ENCODE measurements at regions not wholly inside any gene's neighbourhood (a gene's known extent, or its start where the extent isn't known, plus 50 kb on each side); places are given as distances from the start of the nearest gene placed in this dataset.
"Not testable (repeated sequence)": the region's sequence is repeated elsewhere in the genome, so short reads cannot be mapped to it uniquely, and the experiment has no call there.

DNA sequence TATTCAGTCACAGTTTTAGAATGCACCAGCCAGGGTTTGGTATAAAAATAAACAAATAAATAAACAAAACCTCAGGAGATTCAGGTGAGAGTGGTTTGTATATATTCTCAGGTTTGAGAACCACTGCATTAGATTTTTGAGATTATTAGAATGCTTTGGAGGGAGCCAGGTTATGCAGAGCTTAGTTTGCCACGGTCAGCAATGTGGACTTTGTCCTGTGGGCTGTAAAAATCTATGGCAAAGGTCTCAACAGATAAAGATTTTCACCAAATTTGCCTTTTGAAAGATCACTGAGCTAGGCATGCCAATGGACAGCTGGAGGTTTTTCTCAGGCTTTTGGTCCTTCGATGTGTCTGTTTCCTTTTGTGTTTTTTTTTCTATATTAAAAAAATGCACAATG lies 650.1 kb upstream of the RAG2 start:
- no peak for DNase-seq

DNA sequence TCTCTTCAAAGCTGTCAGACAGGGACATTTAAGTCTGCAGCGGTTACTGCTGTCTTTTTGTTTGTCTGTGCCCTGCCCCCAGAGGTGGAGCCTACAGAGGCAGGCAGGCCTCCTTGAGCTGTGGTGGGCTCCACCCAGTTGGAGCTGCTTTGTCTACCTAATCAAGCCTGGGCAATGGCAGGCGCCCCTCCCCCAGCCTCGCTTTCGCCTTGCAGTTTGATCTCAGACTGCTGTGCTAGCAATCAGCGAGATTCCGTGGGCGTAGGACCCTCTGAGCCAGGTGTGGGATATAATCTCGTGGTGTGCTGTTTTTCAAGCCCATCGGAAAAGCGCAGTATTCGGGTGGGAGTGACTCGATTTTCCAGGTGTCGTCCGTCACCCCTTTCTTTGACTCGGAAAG lies 648.1 kb upstream of the RAG2 start:
- not testable (repeated sequence) for DNase-seq

DNA sequence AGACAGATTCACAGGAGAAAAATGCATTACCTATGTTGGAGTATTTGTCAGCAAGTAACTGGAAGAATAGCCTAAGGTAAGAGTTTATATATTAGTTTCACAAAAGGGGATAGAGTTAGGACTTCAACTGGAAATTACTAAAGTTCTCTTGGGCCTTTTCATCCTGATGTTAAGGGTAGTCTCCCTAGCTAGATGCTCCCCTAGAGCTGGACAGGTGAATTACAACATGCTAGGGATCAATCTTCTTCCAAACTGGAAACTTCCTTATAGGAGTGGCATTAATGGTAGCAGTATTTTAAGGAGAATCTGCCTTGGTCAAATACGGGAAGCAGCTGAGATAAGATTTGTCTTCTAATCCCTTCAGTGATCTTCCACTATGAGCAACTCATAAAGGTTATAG lies 632.8 kb upstream of the RAG2 start:
- DNase-seq: no peak

DNA sequence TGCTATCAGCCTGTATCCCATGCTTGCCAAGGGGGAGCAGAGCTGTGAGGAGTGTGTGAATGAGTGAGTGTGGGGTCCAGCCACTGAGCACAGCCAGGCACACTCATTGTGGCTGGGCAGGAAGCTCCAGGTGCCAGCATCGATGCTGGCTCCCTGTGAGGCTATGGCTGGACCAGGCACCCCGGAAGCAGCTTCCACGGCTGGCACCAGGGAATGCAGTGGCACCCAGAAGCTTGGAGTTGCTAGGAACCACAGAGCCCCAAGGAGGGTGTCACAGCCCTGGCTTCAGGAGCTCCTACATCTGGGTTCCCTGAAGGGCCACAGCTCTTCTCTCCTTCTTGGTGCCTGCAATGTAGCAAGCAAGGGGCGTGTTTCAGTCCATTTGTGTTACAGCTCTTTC lies 625.9 kb upstream of the RAG2 start:
- no peak for DNase-seq

DNA sequence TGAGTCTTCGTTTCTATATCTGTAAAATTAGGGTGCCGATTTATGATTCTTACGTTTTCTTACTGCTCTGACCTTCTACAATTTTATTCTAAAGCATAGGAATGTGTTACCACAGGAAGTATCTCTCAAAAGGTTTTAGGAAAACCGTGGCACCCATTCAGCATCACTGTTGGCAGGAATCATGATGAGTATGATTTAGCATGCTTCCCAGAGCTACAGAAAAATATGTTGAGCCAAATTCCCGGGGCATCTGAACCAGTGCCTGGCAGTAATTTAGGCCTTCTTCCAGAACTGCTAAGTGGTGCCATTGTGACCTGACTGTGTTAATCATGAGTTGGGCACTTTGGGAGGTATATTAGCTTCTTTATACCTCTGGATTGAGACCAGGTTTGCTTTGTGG lies 605.0 kb upstream of the RAG2 start:
- DNase-seq: no peak

DNA sequence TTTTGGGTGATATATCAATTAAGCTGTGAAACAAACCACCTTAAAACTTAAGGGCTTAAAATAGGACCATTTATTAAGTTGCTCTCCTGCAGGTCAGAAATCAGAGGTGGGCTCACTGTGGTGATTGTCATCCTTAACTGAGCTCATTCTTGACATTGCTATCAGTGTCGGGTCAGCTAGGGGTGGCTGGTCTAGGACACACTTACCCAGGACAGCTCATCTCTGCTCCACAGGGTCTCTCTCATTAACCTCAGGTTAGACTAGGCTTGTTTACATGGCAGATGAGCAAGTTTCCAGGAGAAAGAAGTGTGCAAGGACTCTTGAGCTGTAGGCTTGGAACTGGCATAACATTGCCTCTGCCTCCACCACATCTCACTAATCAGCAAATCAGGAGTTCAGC lies 601.0 kb upstream of the RAG2 start:
- no peak for DNase-seq

DNA sequence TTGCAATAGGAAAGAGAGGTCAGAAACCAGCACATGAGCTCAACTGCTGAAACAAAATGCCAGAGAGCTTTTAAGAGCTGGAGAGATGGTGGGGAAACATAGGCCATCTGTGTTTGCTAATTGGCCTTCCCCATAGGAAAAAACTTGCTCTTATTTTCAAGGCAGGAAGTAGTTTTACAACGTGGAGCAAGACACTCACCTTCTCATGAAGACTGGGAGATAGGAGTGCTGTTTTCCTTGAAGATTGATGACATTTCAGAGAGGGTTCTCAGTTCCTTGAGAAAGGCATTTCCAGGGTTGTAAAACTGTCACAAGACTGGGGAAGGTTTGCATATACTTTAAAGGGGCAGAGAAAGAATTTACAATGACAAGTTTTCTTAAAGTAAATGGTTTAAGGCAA lies 586.3 kb upstream of the RAG2 start:
- no peak for DNase-seq

DNA sequence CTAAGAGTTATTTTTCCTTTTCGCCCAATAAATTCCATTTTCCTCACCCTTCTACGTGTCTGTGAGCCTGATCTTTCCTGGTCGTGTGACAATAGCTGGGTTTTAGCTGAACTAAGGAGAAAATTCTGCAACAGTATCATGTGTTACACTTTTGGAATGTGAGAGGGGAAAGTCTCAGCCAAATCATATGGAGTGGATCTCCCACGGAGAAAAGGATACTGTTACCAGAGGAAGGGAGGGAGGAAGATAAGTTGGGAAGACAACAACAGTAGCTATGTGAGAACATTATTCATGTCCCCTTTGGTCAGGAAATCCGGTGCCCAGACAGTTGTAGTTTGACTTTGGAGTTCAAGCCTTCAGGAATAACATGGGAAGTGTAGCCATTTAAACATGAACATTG lies 584.0 kb upstream of the RAG2 start:
- DNase-seq: no peak

DNA sequence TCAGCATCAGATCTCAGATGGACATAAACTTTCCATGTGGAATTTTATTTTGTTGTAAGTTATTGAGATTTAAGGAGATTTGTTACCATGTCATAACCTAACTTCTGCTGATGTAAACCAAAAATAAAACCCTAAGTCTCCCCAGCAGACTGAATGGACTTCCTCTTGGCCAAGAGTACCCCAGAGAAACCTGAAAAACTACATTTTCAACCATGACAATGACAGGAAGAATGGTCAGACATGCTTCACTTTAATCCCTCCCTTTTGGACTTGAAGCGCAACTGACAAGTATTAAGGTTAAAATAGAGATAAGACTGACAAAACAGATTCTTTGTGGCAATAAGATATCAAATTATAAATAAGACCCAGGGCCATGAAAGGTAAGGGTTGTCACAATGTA lies 579.7 kb upstream of the RAG2 start:
- no peak for DNase-seq

DNA sequence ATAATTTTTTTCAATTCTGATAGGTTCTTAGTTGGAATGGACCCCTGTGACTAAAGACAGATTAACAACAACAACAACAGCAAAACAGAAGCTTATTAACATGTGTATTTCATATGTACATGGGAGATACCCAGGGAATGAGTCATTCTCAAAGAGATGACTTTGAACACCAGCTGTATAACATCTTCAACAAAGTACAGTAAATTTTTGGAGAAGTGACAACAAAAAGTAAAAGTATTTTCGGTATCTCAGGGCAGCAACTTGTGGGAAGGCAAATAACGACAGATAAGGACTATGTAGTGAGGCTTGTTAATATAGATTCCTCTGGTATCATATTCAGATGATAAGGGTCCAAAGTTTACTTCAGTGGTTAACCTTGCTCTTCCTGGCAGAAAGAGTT lies 573.4 kb upstream of the RAG2 start:
- DNase-seq: no peak

DNA sequence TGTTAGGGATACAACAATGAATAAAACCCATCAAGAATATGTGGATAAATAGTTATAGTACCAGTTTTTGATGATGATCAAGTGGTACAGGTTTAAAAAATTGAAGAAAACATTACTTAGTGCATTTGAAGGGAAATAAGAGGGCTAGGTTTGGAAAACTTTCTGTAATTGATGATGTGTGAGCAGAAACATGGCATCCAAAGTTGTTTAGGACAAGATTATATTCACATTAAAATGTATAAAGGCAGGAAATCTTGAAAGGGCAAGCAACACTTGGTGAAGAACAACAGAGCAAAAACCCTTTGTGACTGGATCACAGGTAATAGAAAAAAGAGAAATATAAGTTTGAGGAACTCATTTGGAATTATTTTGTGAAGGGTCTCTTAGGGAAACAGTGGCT lies 572.3 kb upstream of the RAG2 start:
- no peak for DNase-seq

DNA sequence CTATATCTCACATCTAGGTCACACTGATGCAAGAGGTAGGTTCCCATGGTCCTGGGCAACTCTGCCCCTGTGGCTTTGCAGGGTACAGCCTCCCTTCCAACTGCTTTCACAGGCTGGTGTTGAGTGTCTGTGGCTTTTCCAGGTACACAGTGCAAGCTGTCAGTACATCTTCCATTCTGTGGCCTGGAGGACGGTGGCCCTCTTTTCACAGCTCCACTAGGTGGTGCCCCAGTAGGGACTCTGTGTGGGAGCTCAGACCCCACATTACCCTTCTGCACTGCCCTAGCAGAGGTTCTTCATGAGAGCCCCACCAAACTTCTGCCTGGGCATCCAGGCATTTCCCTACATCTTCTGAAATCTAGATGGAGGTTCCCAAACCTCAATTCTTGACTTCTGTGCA lies 547.4 kb upstream of the RAG2 start:
- DNase-seq: not testable (repeated sequence)

DNA sequence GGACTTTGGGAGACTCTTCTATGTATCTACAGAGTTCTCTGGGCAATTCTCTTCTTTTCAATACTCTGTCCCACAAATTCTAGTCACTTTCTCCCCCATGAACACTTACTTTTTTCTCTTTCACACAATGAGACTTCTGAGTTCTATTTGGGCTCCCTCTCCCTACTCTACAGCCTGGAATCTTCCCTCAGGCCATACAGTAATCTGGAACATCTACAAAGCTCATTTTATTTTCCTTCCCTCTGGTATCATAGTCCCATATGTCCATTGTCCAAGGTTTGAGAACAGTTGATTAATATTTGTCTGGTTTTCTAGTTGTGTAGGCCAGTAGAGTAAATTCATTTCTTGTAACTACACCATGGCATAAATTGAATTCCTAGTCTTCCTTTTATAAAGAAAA lies 544.6 kb upstream of the RAG2 start:
- DNase-seq: no peak

DNA sequence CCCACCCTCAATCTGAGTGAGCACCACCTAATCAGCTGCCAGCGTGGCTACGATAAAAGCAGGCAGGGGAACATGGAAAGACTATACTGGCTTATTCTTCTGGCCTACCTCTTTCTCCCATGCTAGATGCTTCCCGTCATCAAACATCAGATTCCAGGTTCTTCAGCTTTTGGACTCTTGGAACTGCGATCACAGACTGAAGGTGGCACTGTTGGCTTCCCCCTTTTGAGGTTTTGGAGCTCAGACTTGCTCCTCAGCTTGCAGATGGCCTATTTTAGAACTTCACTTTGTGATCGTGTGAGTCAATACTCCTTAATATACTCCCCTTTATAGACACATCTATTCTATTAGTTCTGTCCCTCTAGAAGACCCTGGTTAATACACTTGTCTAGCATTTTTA lies 543.7 kb upstream of the RAG2 start:
- DNase-seq: no peak

DNA sequence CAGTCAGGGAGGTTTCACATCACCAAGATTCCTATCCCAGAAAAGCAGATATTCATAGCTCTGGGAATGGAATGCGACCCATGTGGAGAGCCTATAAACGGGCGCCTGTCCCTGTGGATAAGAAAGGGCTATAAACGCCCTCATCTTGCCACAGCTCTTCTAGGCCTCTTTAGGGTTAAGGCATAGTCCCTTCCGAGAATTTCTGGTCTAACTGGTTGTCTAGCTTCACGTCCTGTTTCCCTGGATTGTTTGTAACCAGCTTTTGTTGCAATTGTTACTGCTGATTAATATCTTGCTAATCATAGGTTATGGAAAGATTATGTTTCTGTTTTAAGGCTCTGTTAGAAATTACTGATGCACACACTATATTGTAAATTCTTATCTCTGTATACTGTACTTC lies 537.6 kb upstream of the RAG2 start:
- DNase-seq: not testable (repeated sequence)

DNA sequence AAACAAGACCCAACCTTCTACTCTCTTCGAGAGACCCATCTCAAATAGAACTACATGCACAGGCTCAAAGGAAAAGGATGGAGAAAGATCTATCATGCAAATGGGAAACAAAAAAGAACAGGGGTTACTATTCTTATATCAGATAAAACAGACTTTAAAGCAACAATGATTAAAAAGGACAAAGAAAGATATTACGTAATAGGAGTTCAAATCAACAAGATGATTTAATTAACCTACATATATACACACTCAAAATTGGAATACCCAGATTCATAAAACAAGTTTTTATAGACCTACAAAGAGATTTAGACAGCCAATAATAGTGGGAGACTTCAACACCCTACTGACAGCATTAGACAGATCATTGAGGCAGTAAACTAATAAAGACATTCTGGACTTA lies 536.6 kb upstream of the RAG2 start:
- DNase-seq: no peak

DNA sequence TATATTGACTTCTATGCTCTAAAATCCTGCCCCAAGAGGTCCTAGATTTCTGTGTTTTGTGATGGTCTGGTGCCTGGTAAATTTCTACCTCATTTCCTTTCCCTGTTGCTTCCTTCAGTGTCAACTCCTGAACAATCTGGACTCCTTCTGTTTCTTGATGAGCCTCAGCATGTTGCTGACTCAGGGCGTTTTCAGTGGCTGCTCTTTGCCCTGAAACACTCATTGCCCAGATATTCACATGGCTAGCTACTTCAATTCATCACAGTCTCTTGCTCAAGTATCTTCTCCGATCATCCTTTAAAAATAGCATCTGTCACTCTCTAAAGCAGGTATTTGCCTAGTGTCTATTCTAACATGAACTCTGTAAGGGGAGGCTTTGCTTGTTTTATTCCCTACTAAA lies 526.3 kb upstream of the RAG2 start:
- DNase-seq: no peak

DNA sequence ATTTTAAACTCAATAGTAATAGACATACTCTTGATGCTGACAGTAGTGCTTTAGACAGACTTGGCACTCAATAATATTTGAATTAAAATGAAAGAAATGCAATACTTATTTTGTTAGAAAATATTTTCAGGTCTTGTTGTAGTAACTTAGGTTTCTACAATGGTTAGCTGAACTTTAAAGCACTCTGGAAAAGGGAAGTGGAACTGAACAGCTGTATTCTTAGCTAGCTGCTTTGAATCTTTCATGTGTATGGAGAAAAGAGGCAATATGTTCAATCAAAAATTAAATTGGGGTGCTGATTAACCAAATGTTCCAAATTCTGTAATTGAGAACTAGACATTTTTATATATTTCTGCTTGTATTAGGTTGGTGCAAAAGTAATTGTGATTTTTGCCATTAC lies 517.9 kb upstream of the RAG2 start:
- DNase-seq: no peak

DNA sequence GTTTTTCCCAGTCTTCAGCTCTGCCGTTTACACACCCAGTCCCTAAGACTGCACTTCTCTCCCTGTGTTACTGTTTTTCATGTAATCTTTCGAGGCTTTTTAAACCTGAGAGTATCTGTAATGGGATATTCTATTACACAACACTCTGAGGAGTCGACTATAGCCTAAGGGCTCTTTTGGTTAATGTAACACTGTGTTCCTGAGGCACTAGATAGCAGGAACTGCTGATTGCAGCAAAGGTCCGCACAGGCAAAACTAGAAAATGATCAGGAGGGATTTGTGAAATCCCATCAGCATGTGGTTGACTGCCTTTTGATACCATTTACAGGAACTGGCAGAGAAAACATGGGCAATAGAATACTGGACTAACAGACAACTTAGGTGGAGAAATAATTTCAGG lies 512.3 kb upstream of the RAG2 start:
- DNase-seq: no peak

DNA sequence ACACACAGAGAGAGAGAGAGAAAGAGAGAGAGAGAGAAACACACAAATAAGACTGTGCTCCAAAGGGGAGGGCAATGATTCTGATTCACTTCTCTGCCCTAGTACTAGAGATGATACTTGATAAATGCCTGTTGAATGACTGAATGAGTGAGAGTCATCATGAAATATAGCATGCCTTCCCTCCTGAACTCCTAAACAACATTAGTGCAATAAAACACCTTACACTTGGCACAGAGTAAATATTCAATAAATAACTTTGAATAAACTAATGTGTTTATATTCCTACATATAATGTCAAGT lies 511.2 kb upstream of the RAG2 start:
- DNase-seq: no peak

DNA sequence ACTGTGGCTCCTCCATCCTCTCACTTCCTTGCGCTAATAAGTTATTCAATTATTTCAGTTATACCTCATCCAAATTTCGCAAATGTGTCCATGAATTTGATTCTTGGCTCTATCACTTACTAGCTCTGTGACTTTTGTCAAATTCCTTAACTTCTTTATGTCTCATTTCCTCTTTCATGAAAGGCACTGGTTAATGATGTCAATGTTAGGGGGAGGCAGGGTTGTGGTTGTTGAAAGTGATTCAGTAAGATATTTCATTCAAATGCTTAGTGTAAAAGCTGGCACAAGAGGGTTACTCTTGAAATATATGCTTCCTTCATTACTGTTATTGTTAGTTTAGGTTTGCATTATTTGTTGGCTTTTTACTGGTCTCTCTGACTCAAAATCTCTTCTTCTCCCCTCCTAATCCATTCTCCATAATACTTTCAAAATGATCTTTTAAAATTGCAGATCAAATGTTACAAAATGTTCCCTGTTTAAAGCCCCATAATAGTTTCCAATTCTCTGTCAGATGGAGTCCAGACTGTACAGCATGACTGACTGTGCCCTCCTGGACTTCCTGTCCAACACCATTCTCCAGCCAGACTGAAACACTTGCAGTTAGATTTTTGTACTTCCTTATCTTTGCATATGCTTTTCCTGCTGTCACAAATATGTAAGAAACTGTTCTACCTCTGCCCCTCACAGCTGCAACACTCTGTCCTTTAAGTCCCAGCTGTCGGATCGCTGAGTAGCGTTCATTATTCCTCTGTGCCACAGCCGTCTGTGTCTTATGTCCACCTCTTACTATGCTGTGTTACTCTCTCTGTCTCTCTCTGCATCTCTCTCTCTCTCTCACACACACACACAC lies 510.6 kb upstream of the RAG2 start:
- no peak for DNase-seq

DNA sequence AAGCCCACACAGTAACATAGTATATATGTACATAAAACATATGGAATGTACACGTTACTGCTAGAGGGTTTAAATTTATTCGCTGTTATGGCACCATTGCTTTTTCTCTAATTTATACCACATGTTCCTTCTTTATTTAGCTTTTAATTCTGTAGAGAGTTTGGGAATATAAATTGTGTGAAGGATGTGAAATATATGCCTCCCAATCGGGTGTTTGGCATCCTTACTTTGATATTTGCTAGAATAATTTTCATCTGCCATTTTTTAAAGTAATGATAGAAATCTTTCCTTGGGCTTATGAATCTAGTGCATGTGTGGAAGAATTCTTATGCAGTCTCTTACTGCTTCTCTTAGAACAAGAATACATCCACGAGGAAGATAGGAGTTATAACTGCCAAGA lies 509.8 kb upstream of the RAG2 start:
- no peak for DNase-seq

DNA sequence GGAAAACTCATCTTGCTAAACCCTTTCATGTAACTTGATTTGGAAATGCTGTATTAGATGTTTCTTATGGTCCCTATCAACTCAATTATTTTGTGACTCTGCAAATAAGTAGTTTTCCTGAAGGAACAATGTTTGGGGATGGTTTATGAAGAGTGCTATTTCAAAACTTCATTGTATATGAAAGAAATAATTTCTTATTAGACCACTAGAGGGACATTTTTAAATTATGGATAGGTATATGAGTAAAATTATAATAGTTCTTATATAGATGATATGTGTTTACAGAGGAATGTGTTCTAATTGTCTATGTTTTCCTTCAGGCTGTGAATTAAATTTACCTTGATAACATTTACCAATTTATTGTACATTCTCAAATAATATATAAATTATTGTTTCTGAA lies 509.4 kb upstream of the RAG2 start:
- no peak for DNase-seq

DNA sequence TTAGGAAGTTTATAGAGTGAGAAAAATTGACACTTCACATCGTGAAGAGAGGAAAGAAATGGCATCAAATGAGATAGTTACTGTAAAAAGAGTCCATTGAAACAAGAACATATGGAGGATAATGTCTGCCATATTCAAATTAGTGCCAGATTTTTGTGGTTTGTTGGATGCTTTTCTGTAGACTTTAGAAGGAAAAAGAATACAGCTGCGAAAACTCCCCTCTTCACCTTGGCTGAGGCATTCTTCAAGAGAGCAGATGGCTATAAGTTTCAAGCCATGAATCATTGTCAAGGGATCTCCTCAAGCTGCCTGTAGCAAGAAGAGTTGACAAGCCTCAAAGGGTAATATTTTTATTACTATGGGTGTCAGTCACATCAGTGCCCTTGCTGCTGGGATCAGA lies 507.4 kb upstream of the RAG2 start:
- no peak for DNase-seq

DNA sequence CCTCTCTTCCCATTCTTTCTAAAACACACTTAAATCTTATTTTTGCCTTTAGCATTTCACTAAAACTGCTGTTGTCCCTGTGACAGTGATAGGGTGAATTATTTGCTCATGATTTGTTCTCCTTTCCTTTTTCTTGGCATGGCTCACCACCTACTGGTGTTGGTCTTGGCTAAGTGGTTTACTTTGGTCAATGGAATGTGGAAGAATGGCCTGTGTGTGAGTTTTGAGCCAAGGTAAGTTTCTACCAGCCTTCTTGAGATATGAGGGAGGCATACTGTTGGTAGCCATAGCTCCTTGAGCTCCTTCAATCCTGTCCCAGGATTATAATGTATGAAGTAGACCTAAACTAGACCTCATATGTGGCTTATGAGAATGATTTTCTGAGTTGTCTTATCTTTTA lies 506.3 kb upstream of the RAG2 start:
- no peak for DNase-seq

DNA sequence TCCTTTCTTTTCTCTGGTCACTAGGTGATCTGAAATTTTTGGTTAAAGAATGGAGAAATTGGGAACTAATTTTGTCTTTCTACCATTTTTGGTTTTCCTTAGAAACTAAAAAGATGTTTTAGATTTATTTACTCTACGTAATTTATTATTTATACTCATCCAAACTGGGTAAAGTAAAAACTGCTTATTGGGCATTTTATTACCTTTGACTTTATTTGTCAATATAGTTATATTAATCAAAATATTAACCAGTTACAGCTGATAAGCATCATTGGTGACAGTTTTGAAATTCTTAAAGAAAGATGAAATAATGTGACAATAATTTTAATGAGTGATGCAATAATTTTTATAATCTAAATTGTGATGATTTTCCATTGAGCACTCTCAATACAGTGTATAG lies 502.0 kb upstream of the RAG2 start:
- no peak for DNase-seq
